C4-2B (cell line): ENCODE measurements at regions not wholly inside any gene's neighbourhood (a gene's known extent, or its start where the extent isn't known, plus 50 kb on each side); places are given as distances from the start of the nearest gene placed in this dataset.
"Not testable (repeated sequence)": the region's sequence is repeated elsewhere in the genome, so short reads cannot be mapped to it uniquely, and the experiment has no call there.

Source experiments
- CTCF ChIP-seq: fragments of 450-650 bp; conservative IDR thresholded peaks from 2 replicates; pipeline ENCODE4 v1.5.1; 2017; ENCODE audit warnings: mild to moderate bottlenecking
- ZFX ChIP-seq: fragments of 450-650 bp; IDR thresholded peaks from 2 replicates; pipeline ENCODE4 v1.6.1; 2017

- not testable (repeated sequence) for TF ChIP-seq CTCF, ZFX
Observed at GRCh38 chr14:83188311-83188710, 1654.7 kb upstream of the SEL1L start.
